NCI-H1048 (cell line): ENCODE measurements at regions not wholly inside any gene's neighbourhood (a gene's known extent, or its start where the extent isn't known, plus 50 kb on each side); places are given as distances from the start of the nearest gene placed in this dataset.
A peak's percentile ranks its signal among the peaks of the same experiment; 100 is the strongest.

Source experiments
- DNase-seq: peaks from one replicate; lab custom pipeline; 2025; lab: John Stamatoyannopoulos, UW

DNA sequence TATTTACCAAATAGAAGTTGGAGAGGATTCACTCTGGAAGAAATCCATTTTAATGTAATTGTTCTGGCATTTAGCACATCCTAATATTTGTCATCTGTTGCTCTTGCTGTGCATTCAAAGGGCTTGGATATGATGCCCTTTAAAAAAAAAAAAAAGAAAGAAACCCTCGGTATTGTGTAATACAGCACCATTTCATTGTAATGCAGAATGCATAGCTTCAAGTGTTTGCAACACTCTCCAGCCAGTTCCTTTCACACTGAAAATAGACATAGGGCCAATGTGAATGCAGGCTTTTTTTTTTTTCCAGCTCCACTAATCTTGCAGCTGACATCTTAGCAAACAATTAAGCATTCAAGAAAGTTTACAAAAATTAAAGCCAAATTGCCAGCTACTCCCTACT lies 197.4 kb upstream of the POU3F2 start:
- DNase-seq: no peak

DNA sequence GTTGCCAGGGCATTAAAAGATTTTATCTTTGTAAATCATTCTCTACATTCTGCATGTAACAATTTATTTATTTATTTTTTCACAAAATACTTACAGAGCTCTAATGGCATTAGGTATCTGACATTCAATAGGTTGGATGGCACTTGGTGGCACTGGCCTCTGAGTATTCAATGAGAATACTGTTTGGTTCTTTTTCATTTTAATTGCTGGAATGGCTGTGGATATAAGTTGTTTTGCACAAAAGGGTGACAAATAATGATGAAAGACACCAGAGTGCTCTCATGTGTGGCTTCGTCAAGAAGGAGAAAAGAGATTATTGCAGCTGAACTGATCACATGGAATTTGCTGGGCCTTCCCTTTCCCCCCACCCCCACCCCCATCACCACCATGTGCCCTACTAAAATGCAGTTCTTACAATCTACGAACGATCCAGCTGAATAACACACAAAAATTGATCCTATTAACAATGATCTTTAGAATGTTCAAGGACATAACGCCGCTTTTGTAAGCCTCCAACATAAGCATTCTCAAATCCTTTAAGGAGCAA lies 195.2 kb upstream of the POU3F2 start:
- no peak for DNase-seq

DNA sequence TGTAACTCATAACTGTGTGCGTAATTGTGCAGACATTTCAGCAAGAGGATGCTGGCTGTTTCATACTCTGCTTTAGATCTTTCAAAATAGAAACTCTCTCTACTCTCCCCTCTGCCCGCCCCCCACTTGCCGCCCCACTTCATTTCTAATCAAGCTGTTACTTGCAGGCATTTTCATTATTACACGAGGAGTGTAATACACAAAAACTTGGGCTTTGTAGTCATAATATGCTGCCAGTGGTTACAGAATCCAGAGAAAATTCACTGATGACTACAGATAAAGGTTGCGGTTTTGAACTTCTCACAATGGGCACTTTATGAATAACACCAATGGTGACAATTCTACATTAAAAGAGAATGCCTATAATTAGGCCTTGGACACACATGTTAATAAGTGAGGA lies 194.0 kb upstream of the POU3F2 start:
- no peak for DNase-seq

DNA sequence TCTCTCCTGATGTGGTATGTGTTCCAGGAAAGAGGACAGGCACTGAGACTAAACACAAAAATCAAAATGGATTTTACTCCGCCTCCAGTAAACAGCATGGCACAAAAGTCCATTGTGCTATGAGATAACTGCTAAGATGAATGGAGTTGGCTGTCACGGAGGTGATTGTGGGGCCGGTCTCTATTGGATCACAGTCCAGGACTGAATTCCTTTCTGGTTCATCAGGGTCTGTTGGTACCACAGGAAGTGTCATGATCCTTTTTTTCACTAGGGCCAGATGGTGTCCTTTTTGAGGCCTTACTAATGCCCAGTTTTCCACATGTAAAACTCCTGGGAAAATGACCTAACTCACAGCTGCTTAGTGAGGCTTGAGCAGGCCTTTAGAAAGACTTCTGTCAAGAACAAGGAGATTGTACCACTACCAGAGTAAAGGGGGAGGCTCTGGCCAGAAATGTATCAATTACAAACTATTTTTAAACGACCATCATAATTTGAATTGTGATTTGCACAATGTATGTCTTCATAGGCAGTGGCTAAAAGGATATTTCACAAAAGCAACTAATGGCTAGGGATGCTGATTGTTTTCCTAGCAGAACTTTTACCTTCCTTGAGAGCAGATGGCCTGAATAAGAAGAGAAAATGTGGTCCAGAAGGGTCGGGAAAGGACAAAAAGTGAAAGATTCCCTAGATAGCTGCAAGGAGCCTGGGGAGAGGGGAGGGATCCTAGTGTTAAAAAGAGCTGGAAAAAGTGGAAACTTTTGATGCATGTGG lies 192.2 kb upstream of the POU3F2 start:
- DNase-seq: no peak

DNA sequence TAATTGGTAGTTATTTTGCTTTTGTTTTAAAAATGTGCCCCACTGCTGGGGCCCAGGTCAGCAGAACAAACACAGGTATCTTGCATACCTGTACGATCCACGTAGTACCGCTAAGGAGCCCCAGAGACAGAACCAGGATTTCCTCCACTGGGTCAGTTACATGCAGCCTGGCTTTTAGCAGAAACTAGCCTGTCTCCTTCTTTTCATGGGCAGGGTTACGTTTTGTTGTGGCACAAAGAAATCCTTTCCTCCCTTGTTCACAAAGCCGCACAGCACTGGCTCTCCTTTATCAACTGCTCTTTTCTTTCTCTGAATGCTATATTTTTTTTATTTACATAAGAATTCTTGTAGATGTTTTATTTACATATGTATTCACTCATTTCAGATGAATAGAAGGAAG lies 190.3 kb upstream of the POU3F2 start:
- DNase-seq: no peak

DNA sequence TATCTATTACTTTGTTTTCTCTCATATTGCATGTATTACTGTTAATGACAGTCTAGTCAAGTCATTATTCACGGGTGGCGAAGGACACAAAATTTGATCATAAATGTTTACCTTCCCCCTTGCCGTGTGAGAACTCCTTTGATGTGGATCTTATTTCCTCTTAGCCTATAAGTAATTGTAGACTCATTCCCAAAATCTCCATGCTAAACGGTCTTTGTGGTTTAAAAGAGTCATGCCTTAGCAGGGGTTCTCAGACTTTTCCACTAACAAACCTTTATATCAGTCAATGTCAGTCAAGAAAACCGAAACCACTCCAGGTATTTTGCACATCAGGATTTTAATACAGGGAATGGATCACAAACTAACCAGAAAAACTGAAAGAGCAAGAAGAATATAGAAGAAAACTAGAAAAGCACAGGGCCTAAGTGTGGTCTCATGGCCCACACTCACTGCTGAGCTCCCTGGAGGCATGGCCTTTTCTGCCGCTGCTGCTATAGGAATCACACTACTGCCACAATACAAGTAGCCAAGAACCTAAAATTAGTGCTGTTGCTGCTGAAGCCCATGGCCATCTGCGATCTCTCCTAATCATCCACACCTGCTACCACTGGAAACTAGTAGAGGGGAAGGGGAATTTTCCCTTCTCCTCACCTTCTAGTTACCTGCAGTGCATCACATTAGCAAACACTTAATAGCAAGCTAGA lies 186.0 kb upstream of the POU3F2 start:
- DNase-seq: no peak

DNA sequence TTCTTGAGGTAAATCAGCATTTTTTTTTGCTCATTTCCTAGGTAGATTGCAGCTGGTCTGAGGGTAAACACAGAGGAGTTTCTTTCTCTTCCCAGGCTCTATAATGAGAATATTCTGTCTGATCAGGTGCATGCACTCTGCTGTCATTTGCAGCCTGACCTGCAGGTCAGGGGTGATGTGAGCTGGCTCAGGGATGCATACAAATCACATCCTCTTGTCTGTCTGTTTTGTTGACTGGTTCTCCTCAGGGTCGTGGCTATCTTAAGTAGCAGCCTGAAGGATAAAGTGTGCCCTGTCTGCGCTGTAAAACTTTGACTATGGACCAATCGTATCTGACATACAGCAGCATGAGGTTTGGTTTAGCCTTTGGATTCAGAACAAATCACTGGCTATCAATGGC lies 183.4 kb upstream of the POU3F2 start:
- DNase-seq: no peak

DNA sequence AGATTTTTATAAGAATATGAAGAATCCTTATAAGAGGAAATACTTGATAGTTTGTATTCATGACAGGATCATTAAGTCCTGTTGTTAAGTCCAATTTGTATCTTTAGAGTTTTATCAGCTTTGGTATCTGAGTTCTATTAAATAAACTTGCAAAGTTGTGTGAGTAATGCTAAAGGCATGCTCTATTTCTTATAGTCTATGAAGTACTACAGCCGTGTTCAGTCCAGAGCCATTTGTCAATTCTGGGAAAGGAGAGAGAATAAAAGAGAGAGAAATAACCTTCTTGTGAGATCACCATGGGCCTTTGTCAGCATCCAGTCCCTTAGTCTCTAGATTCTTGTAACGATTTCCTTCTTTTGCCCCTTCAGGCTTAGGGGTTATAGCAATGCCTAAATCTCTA lies 181.2 kb upstream of the POU3F2 start:
- no peak for DNase-seq

DNA sequence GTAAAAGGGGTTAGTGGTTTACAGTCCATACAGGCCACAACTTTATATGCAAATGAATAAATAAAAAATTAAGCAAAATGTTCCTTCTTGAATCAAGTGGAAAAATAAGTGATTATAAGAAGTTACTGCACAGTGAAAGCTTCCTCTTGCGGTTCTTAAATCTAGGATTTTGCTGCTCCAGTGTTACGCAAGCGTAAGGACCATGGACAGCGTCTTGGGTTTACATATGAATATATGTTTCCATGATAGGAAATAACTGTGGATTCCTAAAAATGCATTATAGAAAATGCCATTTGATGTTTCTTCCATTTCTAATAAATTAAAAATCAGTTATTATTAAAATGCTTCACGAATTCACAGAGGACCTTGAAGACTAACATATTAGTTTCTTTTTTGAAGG lies 176.6 kb upstream of the POU3F2 start:
- DNase-seq: peak; percentile 16

DNA sequence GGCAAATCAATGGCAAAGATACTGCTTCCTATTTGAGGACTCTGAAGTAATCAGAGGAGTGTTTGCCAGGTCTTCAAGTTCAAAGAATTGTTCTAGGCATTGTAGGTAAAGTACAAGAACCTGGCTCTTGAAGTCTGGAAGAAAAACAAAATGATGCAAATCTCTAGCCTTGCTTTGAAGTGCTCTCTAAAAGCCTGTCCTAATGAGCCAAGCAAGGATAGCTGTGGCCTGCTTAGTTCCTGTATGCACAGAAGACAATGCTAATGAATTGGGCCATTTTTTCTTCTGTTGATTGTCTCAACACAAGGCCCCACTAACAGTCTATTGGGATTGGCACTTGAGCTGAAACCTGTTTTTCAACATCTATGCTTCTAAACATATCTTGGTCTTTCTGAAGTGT lies 165.0 kb upstream of the POU3F2 start:
- no peak for DNase-seq

DNA sequence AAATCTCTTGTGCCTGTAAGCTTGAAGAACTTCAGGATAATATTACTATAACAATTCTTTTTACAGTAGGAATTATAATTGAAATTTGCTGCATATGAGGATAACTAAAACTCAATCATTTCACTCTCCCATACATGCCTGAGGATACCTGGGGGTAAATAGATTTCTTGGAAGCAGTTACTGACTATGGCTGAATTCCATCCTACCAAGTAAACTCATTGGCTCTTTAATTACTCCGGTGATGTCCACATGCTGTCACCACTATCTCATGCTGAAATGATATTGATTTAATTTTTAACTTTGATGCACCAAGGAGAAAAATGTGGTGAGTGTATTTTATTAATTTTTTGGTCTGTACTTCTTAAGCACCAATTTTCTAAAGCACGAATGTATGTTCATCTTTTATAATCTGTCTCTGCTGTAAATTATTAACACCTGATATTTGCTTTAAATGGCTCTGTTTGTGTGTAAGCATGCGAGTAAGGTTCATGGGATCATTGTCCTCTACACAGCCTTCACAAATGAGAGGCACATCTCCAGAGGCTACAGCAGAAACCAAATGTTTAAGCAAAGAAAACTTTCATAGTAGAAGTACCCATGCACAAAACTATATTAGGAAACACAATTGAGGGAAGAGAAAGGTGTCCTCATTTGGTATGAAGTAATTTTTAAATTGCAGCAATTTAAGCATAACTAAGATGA lies 164.2 kb upstream of the POU3F2 start:
- no peak for DNase-seq

DNA sequence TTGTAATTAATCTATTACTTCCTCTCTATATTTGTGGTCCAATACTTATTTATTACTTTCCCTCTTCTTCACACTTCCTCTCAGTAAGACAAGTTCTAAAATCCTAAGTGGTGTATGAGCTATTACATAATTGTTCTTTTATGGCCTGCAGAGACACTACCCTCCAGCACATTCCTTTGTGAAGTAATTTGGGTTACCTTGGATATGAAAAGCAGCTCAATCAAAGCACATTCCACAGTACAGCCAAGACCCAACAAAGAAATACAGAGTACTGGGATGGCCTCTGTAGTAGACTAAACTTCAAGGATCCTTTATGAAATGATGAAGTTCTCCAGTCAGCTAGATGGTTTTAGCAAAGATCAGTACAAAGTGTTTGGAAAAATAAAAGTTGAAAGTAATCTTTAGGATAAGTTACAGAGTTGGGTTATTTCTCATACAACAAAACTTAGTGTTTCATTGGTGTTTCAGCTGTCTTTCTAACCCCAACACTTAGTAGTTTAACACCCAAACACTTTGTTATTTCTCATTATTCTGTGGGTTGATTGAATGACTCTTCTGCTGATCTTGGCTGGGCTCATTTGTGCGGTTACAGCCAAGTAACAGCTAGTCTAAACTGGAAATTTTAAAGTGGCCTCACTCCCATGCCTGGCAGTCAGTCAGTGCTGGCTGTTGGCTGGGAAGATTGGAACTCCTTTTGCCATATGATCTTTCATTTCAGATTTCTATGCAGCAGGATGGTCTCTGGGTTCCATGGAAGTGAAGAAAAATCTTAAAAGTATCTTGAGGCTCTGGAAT lies 161.5 kb upstream of the POU3F2 start:
- no peak for DNase-seq

DNA sequence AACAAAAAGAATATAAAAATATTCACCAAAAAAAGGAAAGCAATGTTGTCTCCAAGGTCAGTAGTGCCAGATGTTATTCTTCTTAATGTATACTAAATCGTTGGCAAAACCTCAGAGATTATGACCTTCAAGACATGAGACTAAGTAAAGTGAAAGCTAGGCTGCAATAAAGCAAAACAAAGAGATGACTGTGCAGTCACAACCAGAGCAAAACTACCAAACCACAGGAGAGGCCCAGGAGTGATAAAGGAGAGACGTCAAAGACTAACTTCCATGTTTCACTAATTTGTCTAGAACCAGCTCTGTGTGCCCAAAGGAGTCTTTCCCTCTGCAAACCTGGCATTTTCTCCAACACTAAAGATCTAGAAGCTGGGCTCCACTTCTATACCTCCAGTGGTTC lies 155.9 kb upstream of the POU3F2 start:
- no peak for DNase-seq

DNA sequence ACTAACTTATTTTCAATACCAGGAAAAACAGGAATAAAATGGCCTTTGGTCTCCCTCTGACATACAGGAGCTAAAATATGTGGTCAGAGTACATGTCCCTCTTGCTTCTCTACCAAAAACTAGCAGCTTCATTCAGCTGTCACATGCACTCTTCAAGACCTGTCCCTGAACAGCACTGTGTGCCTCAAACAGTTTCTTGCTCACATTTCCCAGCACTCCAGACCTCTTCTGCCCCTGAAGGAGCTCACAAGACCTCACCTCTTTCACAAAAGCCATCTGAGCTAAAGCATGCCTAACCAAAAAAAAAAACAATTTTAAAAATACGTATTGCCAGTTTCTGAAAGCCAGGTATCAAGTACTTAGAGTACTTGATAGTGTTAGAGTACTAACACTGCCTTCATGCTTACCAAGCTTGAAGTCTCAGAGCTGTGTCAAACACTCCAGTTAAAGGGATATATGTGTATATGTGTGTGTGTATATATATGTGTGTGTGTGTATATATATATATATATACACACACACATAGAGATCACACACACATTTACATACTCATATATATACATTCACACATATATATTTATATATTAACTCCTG lies 148.3 kb upstream of the POU3F2 start:
- DNase-seq: no peak

DNA sequence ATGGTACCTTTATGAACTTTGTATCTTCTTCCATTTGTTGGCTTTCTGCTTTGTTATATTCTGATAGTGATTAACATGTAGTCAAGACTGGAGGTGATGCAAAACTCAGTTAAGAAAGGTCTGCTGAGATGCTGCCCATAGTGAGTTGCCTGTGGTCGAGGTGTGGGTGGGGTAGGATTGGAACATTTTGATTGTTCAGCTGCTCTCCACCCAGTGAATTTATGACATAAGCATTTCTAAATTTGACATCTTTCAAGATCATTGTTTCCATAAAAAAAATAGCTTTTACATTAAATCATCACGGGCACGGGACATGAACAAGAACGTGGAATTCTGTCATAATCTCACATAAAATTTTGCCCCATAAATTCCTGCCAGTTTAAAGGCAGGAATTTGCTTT lies 146.6 kb upstream of the POU3F2 start:
- DNase-seq: no peak

DNA sequence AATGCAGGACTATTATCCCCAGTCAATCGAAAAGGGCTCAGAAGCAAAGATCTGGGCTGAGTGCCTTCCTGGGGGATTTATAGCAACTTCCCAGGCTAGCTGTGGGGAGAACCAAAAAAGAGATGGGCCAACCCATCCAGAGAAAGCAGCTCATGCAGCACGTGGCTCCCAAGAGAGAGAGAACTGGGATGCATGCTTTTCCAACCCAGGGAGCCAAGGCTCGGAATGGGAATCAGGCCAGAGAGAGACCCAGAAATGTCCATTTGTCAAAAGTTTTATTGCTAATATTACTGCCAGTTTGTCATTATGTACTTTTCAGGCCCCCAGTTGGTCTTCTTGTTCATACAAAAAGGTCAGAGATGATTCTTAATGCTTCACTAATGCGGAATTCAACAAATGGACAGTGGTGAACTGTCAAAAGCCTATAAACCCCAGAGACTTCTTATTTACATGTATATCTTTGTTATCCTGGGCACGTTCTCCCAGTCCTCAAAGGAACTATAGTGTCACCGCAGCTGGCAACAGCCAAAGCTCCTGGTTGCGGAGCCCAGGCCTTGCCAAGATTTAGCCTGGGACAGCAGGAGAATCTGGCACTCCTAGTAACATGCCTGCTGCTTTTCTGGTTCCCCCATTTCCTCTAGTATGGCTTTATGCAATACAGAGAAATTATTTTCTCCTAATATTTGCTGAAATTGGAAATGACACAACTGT lies 139.1 kb upstream of the POU3F2 start:
- no peak for DNase-seq

DNA sequence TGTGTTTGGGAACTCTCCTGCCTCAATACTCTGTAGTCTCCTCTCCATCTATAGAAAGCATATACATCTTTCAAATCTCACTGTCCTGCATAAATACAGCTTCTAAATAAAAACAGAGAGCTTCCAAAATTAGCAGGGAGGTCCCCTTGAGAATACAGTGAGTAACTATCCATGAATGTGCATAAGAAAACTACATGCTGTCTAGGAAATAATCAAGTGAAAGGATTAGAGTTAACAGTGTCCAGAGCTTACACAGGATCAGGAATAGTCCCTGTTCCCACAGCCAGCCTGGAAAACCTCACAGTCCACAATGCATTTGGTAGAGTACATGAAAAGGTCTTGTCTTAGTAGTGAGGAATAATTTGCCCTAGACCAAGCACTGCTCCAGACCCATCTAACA lies 123.0 kb upstream of the POU3F2 start:
- no peak for DNase-seq

DNA sequence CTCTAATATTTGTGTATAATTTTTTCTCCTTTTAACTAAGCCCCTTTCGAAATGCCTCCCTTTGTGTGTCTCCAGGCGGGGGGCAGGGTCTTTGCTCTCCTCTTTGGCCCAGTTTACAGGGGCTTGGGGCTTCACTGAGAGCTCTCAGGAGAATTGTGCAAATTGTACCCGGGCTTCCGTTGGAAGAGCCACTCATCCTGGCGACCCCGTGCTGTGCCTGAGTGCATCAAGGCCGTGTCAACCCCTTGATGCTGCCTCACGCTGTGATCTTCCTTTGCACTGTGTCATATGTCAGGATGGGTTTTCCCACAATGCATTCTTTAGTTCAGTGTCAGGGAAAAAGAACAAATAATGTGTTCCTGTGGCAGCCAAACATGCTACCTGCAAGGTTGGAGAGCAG lies 118.0 kb upstream of the POU3F2 start:
- DNase-seq: no peak

DNA sequence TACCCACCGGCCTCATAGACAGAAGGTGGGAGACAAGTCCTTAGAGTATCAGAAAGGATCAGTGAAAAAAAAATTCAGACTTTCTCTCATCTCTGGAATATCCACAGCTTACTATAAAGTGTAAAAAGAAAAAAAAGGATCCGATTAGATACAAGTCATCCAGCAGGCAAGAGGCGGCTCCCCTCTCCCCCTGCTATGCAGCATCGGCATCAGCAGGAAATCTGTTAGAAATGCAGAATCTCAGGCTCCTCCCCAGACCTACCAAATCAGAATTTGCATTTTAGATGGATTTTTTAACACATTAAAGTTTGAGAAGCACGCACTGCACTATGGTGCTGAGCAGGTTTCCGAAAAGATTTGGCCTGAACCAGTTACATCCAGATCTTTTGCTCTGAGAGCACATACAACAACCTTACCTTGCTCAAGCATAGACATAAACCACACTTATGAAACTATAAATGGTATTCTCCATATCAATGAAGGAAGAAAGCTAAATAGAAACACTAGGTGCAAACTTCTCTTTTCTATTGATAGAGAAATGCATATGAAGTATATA lies 117.0 kb upstream of the POU3F2 start:
- DNase-seq: no peak

DNA sequence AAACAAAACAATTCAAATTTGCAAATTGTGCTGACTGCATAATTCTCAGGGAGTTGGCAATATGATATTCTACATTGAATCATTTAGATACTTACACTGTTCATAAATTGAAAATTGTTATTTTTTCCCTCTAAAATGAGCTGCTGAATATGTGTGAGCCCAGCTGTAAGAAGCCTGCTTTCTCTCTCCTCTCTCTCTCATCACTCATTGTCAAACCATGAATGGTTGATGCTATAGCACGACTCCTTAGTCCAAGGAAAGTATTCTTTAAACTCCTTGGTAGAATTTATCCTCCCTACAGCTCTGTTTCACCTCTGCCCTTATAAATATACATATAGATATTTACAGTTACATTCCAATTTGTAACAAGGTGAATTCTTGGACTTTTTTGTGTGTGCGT lies 116.4 kb upstream of the POU3F2 start:
- DNase-seq: no peak

DNA sequence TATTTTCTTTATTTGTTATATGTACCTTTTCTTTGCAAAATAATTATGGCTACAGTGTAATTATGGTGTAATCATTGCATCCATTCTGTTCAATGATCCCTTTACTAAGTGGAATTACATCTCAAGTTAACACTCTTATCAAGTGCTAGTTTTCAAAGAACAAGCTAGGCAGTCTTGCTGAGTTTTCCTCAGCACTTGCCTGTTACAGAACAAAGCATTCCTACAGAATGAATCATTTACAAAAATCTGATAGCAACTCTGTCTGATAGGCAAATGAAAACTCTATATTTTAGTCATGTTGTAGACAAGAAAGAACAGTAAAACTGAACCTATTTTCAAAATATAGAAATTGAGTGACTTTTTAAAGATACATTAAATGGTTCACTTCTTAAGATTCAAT lies 109.8 kb upstream of the POU3F2 start:
- DNase-seq: no peak
